MCF 10A (cell line): ENCODE measurements at regions not wholly inside any gene's neighbourhood (a gene's known extent, or its start where the extent isn't known, plus 50 kb on each side); places are given as distances from the start of the nearest gene placed in this dataset.

ENCODE experiments used
- BruUV-seq: library from RNA; stranded (reverse); fragments of 400-500 nt; replicated peaks from 2 replicates; lab custom pipeline; 2021; lab: Mats Ljungman, UMichigan
- CTCF ChIA-PET: fragments of 300-600 bp; sonication (Branson Sonifier 250); formaldehyde crosslinking; extraction: SDS; loops from one replicate; lab custom pipeline; 2021; ENCODE audit warnings: antibody characterized with exemption, inconsistent platforms; lab: Yijun Ruan, JAX
- POLR2A ChIA-PET: fragments of 300-600, 350-650 bp; sonication (Branson Sonifier 250); formaldehyde crosslinking; extraction: SDS; loops from one replicate; lab custom pipeline; 2020; ENCODE audit warnings: antibody characterized with exemption, inconsistent platforms; lab: Yijun Ruan, JAX
- DNase-seq: peaks from one replicate; pipeline ENCODE4 v3.0.0-alpha.2; 2018; ENCODE audit not compliant: unreplicated experiment
- H3K27ac Mint-ChIP-seq: one replicate; pipeline ENCODE4 v1.8.0; 2022; ENCODE audit warnings: mild to moderate bottlenecking, low read depth, mixed read lengths; ENCODE audit not compliant: unreplicated experiment
- H3K27me3 Mint-ChIP-seq: one replicate; pipeline ENCODE4 v1.8.0; 2022; ENCODE audit warnings: mixed read lengths; ENCODE audit not compliant: insufficient read depth, unreplicated experiment
- H3K36me3 Mint-ChIP-seq: one replicate; pipeline ENCODE4 v1.8.0; 2022; ENCODE audit warnings: mild to moderate bottlenecking, moderate library complexity, mixed read lengths; ENCODE audit not compliant: insufficient read depth, unreplicated experiment
- H3K4me1 Mint-ChIP-seq: one replicate; pipeline ENCODE4 v1.8.0; 2022; ENCODE audit warnings: mixed read lengths; ENCODE audit not compliant: insufficient read depth, unreplicated experiment
- H3K4me3 Mint-ChIP-seq: one replicate; pipeline ENCODE4 v1.8.0; 2022; ENCODE audit warnings: mild to moderate bottlenecking, moderate library complexity, mixed read lengths; ENCODE audit not compliant: unreplicated experiment
- H3K9me3 Mint-ChIP-seq: one replicate; pipeline ENCODE4 v1.8.0; 2022; ENCODE audit warnings: mixed read lengths; ENCODE audit not compliant: unreplicated experiment
- intact Hi-C: fragments of 100-400 bp; cut with micrococcal nuclease; formaldehyde crosslinking; loops from 2 replicates; pipeline ENCODE4 v1.14.1; 2022
- TF ChIP-seq, protein P1 (sequence below): fragments of 200-600 bp; IDR thresholded peaks from one replicate; pipeline ENCODE4 v1.8.0; 2022; ENCODE audit warnings: antibody characterized with exemption, mild to moderate bottlenecking; ENCODE audit not compliant: unreplicated experiment

DNA sequence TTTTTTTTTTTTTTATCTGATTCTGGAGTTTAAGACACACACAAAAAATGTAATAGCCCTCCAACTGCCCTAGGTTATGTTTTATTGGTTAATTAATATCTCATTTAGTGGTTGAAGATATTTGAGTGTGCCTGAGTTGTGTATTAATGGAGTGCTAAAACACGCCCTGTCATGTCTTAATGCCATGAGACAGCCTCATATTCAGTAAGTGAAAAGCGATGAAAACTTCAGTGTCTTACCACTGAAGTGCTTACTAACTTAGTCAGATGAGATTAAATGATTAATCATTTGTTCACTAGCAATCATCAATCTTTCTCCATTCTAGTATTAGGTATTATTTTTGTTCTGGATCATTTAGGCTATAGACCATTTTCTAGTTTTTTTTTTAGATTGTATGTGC is 544.7 kb upstream of the ROBO2 start:
- H3K27me3 Mint-ChIP-seq, result peaks cover 39% of the 10 kb centered on the region
- intact Hi-C loops, result no loop called here
- DNase-seq, result no peak
- POLR2A ChIA-PET, result no interaction called here
- no TSS peak for BruUV-seq
- no peaks in the 10 kb centered on the region for H3K4me1 Mint-ChIP-seq
- H3K36me3 Mint-ChIP-seq, result no peaks in the 10 kb centered on the region
- no peak overlapping the region for H3K27ac Mint-ChIP-seq
- H3K4me3 Mint-ChIP-seq, result no peak overlapping the region
- peaks cover 8% of the 10 kb centered on the region for H3K9me3 Mint-ChIP-seq
- TF ChIP-seq, protein P1, sequence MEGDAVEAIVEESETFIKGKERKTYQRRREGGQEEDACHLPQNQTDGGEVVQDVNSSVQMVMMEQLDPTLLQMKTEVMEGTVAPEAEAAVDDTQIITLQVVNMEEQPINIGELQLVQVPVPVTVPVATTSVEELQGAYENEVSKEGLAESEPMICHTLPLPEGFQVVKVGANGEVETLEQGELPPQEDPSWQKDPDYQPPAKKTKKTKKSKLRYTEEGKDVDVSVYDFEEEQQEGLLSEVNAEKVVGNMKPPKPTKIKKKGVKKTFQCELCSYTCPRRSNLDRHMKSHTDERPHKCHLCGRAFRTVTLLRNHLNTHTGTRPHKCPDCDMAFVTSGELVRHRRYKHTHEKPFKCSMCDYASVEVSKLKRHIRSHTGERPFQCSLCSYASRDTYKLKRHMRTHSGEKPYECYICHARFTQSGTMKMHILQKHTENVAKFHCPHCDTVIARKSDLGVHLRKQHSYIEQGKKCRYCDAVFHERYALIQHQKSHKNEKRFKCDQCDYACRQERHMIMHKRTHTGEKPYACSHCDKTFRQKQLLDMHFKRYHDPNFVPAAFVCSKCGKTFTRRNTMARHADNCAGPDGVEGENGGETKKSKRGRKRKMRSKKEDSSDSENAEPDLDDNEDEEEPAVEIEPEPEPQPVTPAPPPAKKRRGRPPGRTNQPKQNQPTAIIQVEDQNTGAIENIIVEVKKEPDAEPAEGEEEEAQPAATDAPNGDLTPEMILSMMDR, result no peak
- CTCF ChIA-PET, result no interaction called here

DNA sequence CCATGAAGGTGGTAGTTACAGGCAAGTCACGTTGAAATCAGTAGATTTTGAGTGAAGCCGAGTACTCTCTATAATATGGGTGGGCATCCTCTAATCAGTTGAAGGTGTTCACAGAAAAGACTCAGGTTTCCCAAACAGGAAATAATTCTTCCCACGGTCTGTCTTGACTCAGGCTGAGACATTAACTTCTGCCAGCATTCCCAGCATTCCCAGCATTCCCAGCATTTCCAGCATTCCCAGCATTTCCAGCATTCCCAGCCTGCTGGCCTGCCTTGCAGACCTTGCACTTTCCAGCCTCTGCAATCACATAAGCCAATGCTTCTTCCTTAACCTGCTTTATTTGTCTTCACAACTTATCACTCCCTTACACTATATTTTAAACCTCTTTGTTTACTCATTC is 542.3 kb upstream of the ROBO2 start:
- Mint-ChIP-seq H3K4me1 (no peaks in the 10 kb centered on the region), H3K9me3 (peaks cover 8% of the 10 kb centered on the region), H3K36me3 (no peaks in the 10 kb centered on the region), H3K4me3 (no peak overlapping the region), H3K27me3 (peaks cover 39% of the 10 kb centered on the region), H3K27ac (no peak overlapping the region)
- intact Hi-C loops, result no loop called here
- no TSS peak for BruUV-seq
- CTCF ChIA-PET, result no interaction called here
- TF ChIP-seq, protein P1, result no peak
- DNase-seq, result no peak
- POLR2A ChIA-PET, result interaction anchor here (0.6 kb wide), 1 partner anchor 368 kb away, joined by 3 read pairs; no protein-coding TSS in a partner anchor

DNA sequence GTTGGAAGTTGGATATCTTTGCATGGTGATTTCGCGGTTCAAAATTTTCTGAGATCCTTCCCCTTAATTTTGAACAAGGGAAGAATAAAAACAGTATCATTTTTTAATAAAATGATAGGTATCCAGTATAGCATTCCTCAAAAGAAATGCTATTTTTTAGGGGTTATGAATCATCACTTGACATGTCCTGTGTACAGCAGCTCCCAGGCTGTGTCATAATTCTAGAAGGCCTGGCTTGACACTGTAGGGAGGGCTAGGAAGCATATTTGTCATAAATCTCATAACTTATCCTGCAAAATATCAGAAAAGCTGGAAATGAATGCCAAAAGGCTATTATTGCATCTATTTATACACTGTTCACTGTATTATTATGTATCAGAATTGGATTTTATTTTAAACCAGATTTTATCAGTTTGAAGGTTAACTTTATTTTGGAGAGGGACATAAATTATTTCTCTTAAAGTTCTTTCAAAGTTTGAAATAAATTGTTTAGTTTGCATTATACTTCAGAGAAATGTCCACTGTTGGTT is 539.1 kb upstream of the ROBO2 start:
- Mint-ChIP-seq H3K4me3 (no peak overlapping the region), H3K27ac (no peak overlapping the region), H3K27me3 (peaks cover 45% of the 10 kb centered on the region), H3K4me1 (no peaks in the 10 kb centered on the region), H3K9me3 (peaks cover 8% of the 10 kb centered on the region), H3K36me3 (no peaks in the 10 kb centered on the region)
- ChIA-PET POLR2A (no interaction called here), CTCF (no interaction called here)
- intact Hi-C loops, result no loop called here
- no peak for DNase-seq
- TF ChIP-seq, protein P1, result no peak
- BruUV-seq, result no TSS peak

DNA sequence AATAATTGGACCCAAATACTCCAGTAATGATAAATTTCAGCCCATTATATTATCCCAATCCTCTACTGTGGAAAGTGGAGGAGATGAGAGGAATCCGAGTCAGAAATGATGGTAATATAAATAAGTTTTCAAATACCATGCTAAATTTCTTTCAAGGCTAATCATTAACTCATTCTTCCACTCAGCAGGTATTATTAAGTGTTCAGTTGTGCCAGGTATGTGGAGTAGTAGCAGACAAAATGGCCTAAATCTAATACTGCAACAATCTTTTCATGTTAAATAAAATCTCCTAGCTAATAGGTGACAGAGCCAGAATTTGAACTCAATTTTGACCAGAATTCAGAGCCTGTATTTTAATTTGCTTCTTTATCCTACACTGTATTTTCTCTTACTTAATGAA is 538.6 kb upstream of the ROBO2 start:
- ChIA-PET POLR2A (no interaction called here), CTCF (no interaction called here)
- TF ChIP-seq, protein P1, result no peak
- peaks cover 8% of the 10 kb centered on the region for H3K9me3 Mint-ChIP-seq
- H3K4me3 Mint-ChIP-seq, result no peak overlapping the region
- intact Hi-C loops, result no loop called here
- no peak overlapping the region for H3K27ac Mint-ChIP-seq
- no peaks in the 10 kb centered on the region for H3K36me3 Mint-ChIP-seq
- H3K27me3 Mint-ChIP-seq, result peaks cover 50% of the 10 kb centered on the region
- DNase-seq, result no peak
- no peaks in the 10 kb centered on the region for H3K4me1 Mint-ChIP-seq
- no TSS peak for BruUV-seq
